Neural cell (in vitro differentiated cells): ENCODE measurements at regions not wholly inside any gene's neighbourhood (a gene's known extent, or its start where the extent isn't known, plus 50 kb on each side); places are given as distances from the start of the nearest gene placed in this dataset.

Experiments used
- H2AFZ ChIP-seq: fragments of 200-600, 300-800 bp; sonication (generic), shearing (Covaris generic); 2 replicates; pipeline ENCODE4 v1.6.0; 2014; ENCODE audit warnings: low read depth, mild to moderate bottlenecking, antibody characterized with exemption, low read length, moderate library complexity
- H3F3A ChIP-seq: fragments of 200-600 bp; shearing (Covaris generic); 2 replicates; pipeline ENCODE4 v1.6.1; 2016; ENCODE audit warnings: mild to moderate bottlenecking, moderate library complexity, mixed read lengths, antibody characterized with exemption, low read length; ENCODE audit not compliant: insufficient read depth, poor library complexity, severe bottlenecking
- H3K27ac ChIP-seq: fragments of 200-600, 300-800 bp; sonication (generic), shearing (Covaris generic); 2 replicates; pipeline ENCODE4 v1.5.1; 2014; ENCODE audit warnings: mild to moderate bottlenecking, low read length, moderate library complexity
- H3K27me3 ChIP-seq: fragments of 300-800, 200-600 bp; sonication (generic), shearing (Covaris generic); 2 replicates; pipeline ENCODE4 v1.6.0; 2014; ENCODE audit warnings: mild to moderate bottlenecking, low read depth, low read length, moderate library complexity; ENCODE audit not compliant: insufficient read depth
- H3K36me3 ChIP-seq: fragments of 300-800, 200-600 bp; sonication (generic), shearing (Covaris generic); 2 replicates; pipeline ENCODE4 v1.5.1; 2014; ENCODE audit warnings: mild to moderate bottlenecking, antibody characterized with exemption, low read length, moderate library complexity; ENCODE audit not compliant: insufficient read depth
- H3K4me2 ChIP-seq: fragments of 300-800, 200-600 bp; sonication (generic), shearing (Covaris generic); 2 replicates; pipeline ENCODE4 v1.6.0; 2014; ENCODE audit warnings: mild to moderate bottlenecking, low read length
- H3K4me3 ChIP-seq: fragments of 300-800, 200-600 bp; sonication (generic), shearing (Covaris generic); 2 replicates; pipeline ENCODE4 v1.5.1; 2014; ENCODE audit warnings: mild to moderate bottlenecking, low read length, moderate library complexity
- H3K79me2 ChIP-seq: fragments of 200-600 bp; shearing (Covaris generic); replicated peaks from 2 replicates; pipeline ENCODE4 v1.6.0; 2014; ENCODE audit warnings: mild to moderate bottlenecking, low read length, moderate library complexity; ENCODE audit not compliant: insufficient read depth
- H3K9ac ChIP-seq: fragments of 300-800, 200-600 bp; sonication (generic), shearing (Covaris generic); 2 replicates; pipeline ENCODE4 v1.6.1; 2016; ENCODE audit warnings: mild to moderate bottlenecking, low read length, mixed read lengths
- H3K9me2 ChIP-seq: fragments of 200-600 bp; shearing (Covaris generic); 2 replicates; pipeline ENCODE4 v1.6.1; 2016; ENCODE audit warnings: mild to moderate bottlenecking, low read length, mixed read lengths; ENCODE audit not compliant: insufficient read depth
- H3K9me3 ChIP-seq: fragments of 200-600, 300-800 bp; sonication (generic), shearing (Covaris generic); 2 replicates; pipeline ENCODE4 v1.6.1; 2016; ENCODE audit warnings: mild to moderate bottlenecking, mixed run types, low read length, moderate library complexity, mixed read lengths
- H4K20me1 ChIP-seq: fragments of 200-600 bp; shearing (Covaris generic); 2 replicates; pipeline ENCODE4 v1.6.1; 2016; ENCODE audit warnings: mild to moderate bottlenecking, mixed run types; ENCODE audit not compliant: insufficient read depth
- EP300 ChIP-seq: fragments of 450-650 bp; conservative IDR thresholded peaks from 2 replicates; pipeline ENCODE4 v1.6.1; 2014; ENCODE audit warnings: antibody characterized with exemption, mild to moderate bottlenecking, moderate library complexity; ENCODE audit not compliant: poor library complexity, severe bottlenecking
- EZH2 ChIP-seq: fragments of 200-600, 300-800 bp; shearing (Covaris generic), sonication (generic); IDR thresholded peaks from 2 replicates; pipeline ENCODE4 v1.6.1; 2014; ENCODE audit warnings: antibody characterized with exemption, low read length, borderline replicate concordance, mild to moderate bottlenecking; ENCODE audit not compliant: insufficient read depth, poor library complexity, severe bottlenecking
- MXI1 ChIP-seq: fragments of 450-650 bp; conservative IDR thresholded peaks from 2 replicates; pipeline ENCODE4 v1.6.1; 2014; ENCODE audit warnings: antibody characterized with exemption, mild to moderate bottlenecking; ENCODE audit not compliant: poor library complexity, severe bottlenecking
- POLR2AphosphoS5 ChIP-seq: IDR thresholded peaks from 2 replicates; pipeline ENCODE4 v1.6.1; 2012
- RAD21 ChIP-seq: fragments of 450-650 bp; conservative IDR thresholded peaks from 2 replicates; pipeline ENCODE4 v1.6.1; 2014; ENCODE audit warnings: antibody characterized with exemption, mild to moderate bottlenecking, moderate library complexity
- SMC3 ChIP-seq: fragments of 450-650 bp; conservative IDR thresholded peaks from 2 replicates; pipeline ENCODE4 v1.6.1; 2014; ENCODE audit warnings: antibody characterized with exemption, mild to moderate bottlenecking, moderate library complexity; ENCODE audit not compliant: poor library complexity
- TAF1 ChIP-seq: IDR thresholded peaks from 2 replicates; pipeline ENCODE4 v1.6.1; 2012; ENCODE audit warnings: low read depth
- TF ChIP-seq, protein P1 (sequence below): IDR thresholded peaks from 2 replicates; pipeline ENCODE4 v1.6.1; 2012; ENCODE audit warnings: borderline replicate concordance
- TF ChIP-seq, protein P2 (sequence below): fragments of 450-650 bp; IDR thresholded peaks from 2 replicates; pipeline ENCODE4 v1.5.1; 2014; ENCODE audit warnings: antibody characterized with exemption, mild to moderate bottlenecking, moderate library complexity; ENCODE audit not compliant: poor library complexity, severe bottlenecking

DNA sequence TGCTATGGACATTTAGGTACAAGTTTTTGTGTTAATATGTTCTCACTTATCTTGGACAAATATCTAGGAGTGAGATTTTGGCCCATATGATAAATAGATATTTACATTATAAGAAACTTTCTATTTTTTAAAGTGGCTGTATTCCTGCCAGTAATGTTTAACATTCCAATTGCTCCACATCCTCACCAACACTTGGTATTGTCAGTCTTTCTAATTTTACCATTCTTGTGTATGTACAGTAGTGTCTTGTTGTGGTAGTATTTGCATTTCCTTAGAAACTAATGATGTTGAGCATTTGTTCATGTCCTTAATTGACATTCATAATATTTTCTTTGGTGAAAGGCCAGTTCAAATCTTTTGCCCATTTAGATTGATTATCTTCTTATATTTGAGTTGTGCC, 171.4 kb upstream of the TSHZ3 start:
- TF ChIP-seq RAD21 (no peak), MXI1 (no peak), TAF1 (no peak), SMC3 (no peak), EZH2 (no peak), EP300 (no peak), POLR2AphosphoS5 (no peak)
- TF ChIP-seq, protein P1, sequence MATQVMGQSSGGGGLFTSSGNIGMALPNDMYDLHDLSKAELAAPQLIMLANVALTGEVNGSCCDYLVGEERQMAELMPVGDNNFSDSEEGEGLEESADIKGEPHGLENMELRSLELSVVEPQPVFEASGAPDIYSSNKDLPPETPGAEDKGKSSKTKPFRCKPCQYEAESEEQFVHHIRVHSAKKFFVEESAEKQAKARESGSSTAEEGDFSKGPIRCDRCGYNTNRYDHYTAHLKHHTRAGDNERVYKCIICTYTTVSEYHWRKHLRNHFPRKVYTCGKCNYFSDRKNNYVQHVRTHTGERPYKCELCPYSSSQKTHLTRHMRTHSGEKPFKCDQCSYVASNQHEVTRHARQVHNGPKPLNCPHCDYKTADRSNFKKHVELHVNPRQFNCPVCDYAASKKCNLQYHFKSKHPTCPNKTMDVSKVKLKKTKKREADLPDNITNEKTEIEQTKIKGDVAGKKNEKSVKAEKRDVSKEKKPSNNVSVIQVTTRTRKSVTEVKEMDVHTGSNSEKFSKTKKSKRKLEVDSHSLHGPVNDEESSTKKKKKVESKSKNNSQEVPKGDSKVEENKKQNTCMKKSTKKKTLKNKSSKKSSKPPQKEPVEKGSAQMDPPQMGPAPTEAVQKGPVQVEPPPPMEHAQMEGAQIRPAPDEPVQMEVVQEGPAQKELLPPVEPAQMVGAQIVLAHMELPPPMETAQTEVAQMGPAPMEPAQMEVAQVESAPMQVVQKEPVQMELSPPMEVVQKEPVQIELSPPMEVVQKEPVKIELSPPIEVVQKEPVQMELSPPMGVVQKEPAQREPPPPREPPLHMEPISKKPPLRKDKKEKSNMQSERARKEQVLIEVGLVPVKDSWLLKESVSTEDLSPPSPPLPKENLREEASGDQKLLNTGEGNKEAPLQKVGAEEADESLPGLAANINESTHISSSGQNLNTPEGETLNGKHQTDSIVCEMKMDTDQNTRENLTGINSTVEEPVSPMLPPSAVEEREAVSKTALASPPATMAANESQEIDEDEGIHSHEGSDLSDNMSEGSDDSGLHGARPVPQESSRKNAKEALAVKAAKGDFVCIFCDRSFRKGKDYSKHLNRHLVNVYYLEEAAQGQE, result no peak
- TF ChIP-seq, protein P2, sequence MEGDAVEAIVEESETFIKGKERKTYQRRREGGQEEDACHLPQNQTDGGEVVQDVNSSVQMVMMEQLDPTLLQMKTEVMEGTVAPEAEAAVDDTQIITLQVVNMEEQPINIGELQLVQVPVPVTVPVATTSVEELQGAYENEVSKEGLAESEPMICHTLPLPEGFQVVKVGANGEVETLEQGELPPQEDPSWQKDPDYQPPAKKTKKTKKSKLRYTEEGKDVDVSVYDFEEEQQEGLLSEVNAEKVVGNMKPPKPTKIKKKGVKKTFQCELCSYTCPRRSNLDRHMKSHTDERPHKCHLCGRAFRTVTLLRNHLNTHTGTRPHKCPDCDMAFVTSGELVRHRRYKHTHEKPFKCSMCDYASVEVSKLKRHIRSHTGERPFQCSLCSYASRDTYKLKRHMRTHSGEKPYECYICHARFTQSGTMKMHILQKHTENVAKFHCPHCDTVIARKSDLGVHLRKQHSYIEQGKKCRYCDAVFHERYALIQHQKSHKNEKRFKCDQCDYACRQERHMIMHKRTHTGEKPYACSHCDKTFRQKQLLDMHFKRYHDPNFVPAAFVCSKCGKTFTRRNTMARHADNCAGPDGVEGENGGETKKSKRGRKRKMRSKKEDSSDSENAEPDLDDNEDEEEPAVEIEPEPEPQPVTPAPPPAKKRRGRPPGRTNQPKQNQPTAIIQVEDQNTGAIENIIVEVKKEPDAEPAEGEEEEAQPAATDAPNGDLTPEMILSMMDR, result no peak
- Histone ChIP-seq H3K9me2 (no peaks in the 10 kb centered on the region), H3K9ac (no peak overlapping the region), H3K9me3 (no peaks in the 10 kb centered on the region), H3K27me3 (no peaks in the 10 kb centered on the region), H3F3A (no peaks in the 10 kb centered on the region), H3K79me2 (no peaks in the 10 kb centered on the region), H3K4me3 (no peak overlapping the region), H4K20me1 (no peaks in the 10 kb centered on the region), H3K27ac (no peak overlapping the region), H3K36me3 (no peaks in the 10 kb centered on the region), H3K4me2 (no peak overlapping the region), H2AFZ (no peak overlapping the region)

GRCh38 chr19:31525610-31526147, 176.4 kb upstream of the TSHZ3 start:
- H3K9ac ChIP-seq, result no peak overlapping the region
- H3K79me2 ChIP-seq, result no peaks in the 10 kb centered on the region
- H3K27me3 ChIP-seq, result no peaks in the 10 kb centered on the region
- no peak for TF ChIP-seq TAF1
- TF ChIP-seq MXI1, result no peak
- no peak for TF ChIP-seq EZH2
- TF ChIP-seq SMC3, result no peak
- no peak for TF ChIP-seq POLR2AphosphoS5
- TF ChIP-seq, protein P2, result no peak
- no peak for TF ChIP-seq EP300
- TF ChIP-seq RAD21, result no peak
- TF ChIP-seq, protein P1, result no peak
- no peaks in the 10 kb centered on the region for H3F3A ChIP-seq
- H3K36me3 ChIP-seq, result no peaks in the 10 kb centered on the region
- no peak overlapping the region for H2AFZ ChIP-seq
- H3K9me2 ChIP-seq, result no peaks in the 10 kb centered on the region
- H4K20me1 ChIP-seq, result no peaks in the 10 kb centered on the region
- peaks cover 4% of the 10 kb centered on the region for H3K9me3 ChIP-seq
- H3K4me2 ChIP-seq, result no peak overlapping the region
- no peak overlapping the region for H3K4me3 ChIP-seq
- no peak overlapping the region for H3K27ac ChIP-seq
